ENCODE measurements at regions not wholly inside any gene's neighbourhood (a gene's known extent, or its start where the extent isn't known, plus 50 kb on each side); places are given as distances from the start of the nearest gene placed in this dataset.

GRCh38 chr7:46996972-46997371, 584.9 kb downstream of the TNS3 start:
- H3K27ac ChIP-seq: no peak overlapping the region
- H3K36me3 ChIP-seq (replicated peaks): no peaks in the 10 kb centered on the region
- H3K4me3 ChIP-seq (ENCODE audit: low read depth, low read length): no peak overlapping the region
- no peak for TF ChIP-seq CTCF (IDR thresholded peaks at IDR 0.05; ENCODE audit: low read depth, low read length, missing control alignments)
- in situ Hi-C loops (cut with HindIII; ENCODE audit: low pct_ligation_motif_present, low sequenced_read_pairs): no loop called here
- no peaks in the 10 kb centered on the region for H3K27me3 ChIP-seq (replicated peaks)
- DNase-seq: no peak

GRCh38 chr7:46993396-46993795, 588.5 kb downstream of the TNS3 start:
- no peak for DNase-seq
- Histone ChIP-seq H3K4me3 (ENCODE audit: low read depth, low read length) (no peak overlapping the region), H3K27me3 (replicated peaks) (no peaks in the 10 kb centered on the region), H3K27ac (no peak overlapping the region), H3K36me3 (replicated peaks) (no peaks in the 10 kb centered on the region)
- TF ChIP-seq CTCF (IDR thresholded peaks at IDR 0.05; ENCODE audit: low read depth, low read length, missing control alignments): no peak
- in situ Hi-C loops (cut with HindIII; ENCODE audit: low pct_ligation_motif_present, low sequenced_read_pairs): no loop called here

- TF ChIP-seq CTCF (IDR thresholded peaks at IDR 0.05; ENCODE audit: low read depth, low read length, missing control alignments): no peak
- H3K4me3 ChIP-seq (ENCODE audit: low read depth, low read length): no peak overlapping the region
- H3K27ac ChIP-seq: no peak overlapping the region
- in situ Hi-C loops (cut with HindIII; ENCODE audit: low pct_ligation_motif_present, low sequenced_read_pairs): no loop called here
- peak; percentile 16 for DNase-seq
- no peaks in the 10 kb centered on the region for H3K36me3 ChIP-seq (replicated peaks)
- no peaks in the 10 kb centered on the region for H3K27me3 ChIP-seq (replicated peaks)
Measured at GRCh38 chr7:46990761-46991160, 591.1 kb downstream of the TNS3 start.

GRCh38 chr7:46989247-46989646, 592.7 kb downstream of the TNS3 start:
- DNase-seq: no peak
- Histone ChIP-seq H3K27ac (no peak overlapping the region), H3K27me3 (replicated peaks) (no peaks in the 10 kb centered on the region), H3K4me3 (ENCODE audit: low read depth, low read length) (no peak overlapping the region), H3K36me3 (replicated peaks) (no peaks in the 10 kb centered on the region)
- in situ Hi-C loops (cut with HindIII; ENCODE audit: low pct_ligation_motif_present, low sequenced_read_pairs): no loop called here
- no peak for TF ChIP-seq CTCF (IDR thresholded peaks at IDR 0.05; ENCODE audit: low read depth, low read length, missing control alignments)

GRCh38 chr7:46982928-46983327, 599.0 kb downstream of the TNS3 start:
- Histone ChIP-seq H3K27ac (no peak overlapping the region), H3K27me3 (replicated peaks) (no peaks in the 10 kb centered on the region), H3K36me3 (replicated peaks) (no peaks in the 10 kb centered on the region), H3K4me3 (ENCODE audit: low read depth, low read length) (no peak overlapping the region)
- DNase-seq: no peak
- in situ Hi-C loops (cut with HindIII; ENCODE audit: low pct_ligation_motif_present, low sequenced_read_pairs): no loop called here
- no peak for TF ChIP-seq CTCF (IDR thresholded peaks at IDR 0.05; ENCODE audit: low read depth, low read length, missing control alignments)

- no peak overlapping the region for H3K27ac ChIP-seq
- no peaks in the 10 kb centered on the region for H3K27me3 ChIP-seq (replicated peaks)
- in situ Hi-C loops (cut with HindIII; ENCODE audit: low pct_ligation_motif_present, low sequenced_read_pairs): no loop called here
- no peak for DNase-seq
- H3K36me3 ChIP-seq (replicated peaks): no peaks in the 10 kb centered on the region
- H3K4me3 ChIP-seq (ENCODE audit: low read depth, low read length): no peak overlapping the region
- TF ChIP-seq CTCF (IDR thresholded peaks at IDR 0.05; ENCODE audit: low read depth, low read length, missing control alignments): no peak
Measured at GRCh38 chr7:46979439-46979838, 602.5 kb downstream of the TNS3 start.

All from brain microvascular endothelial cell (primary cell).